IMR-90 (cell line): ENCODE measurements at regions not wholly inside any gene's neighbourhood (a gene's known extent, or its start where the extent isn't known, plus 50 kb on each side); places are given as distances from the start of the nearest gene placed in this dataset.

ENCODE experiments used
- ATAC-seq: fragments of 200-7000 bp; cut with Tn5 transposase; 2 replicates; pipeline ENCODE4 v1.9.1; 2020; ENCODE audit warnings: low read depth, mild to moderate bottlenecking, moderate library complexity
- BruUV-seq: library from RNA; stranded (reverse); fragments of 400-500 nt; replicated peaks from 2 replicates; lab custom pipeline; 2021; lab: Mats Ljungman, UMichigan
- CTCF ChIA-PET: fragments of 300-600 bp; formaldehyde crosslinking; extraction: SDS; loops from one replicate; lab custom pipeline; 2021; ENCODE audit warnings: antibody characterized with exemption; lab: Yijun Ruan, JAX
- POLR2A ChIA-PET: fragments of 300-600 bp; sonication (Branson Sonifier 250); formaldehyde crosslinking; loops from one replicate; lab custom pipeline; 2022; ENCODE audit warnings: antibody characterized with exemption; ENCODE audit not compliant: unreplicated experiment; lab: Charles Lee
- DNase-seq: peaks from one replicate; pipeline ENCODE4 v3.0.0; 2013
- H2AFZ ChIP-seq: replicated peaks from 2 replicates; pipeline ENCODE3; 2013; ENCODE audit warnings: low read length, mild to moderate bottlenecking; ENCODE audit not compliant: poor library complexity
- H2AK5ac ChIP-seq: 2 replicates; pipeline ENCODE4 v1.6.1; 2013; ENCODE audit warnings: low read depth, low read length, inconsistent platforms
- H2AK9ac ChIP-seq: replicated peaks from 2 replicates; pipeline ENCODE3; 2013; ENCODE audit warnings: mild to moderate bottlenecking, low read depth, low read length, moderate library complexity; ENCODE audit not compliant: poor library complexity
- H2BK120ac ChIP-seq: 2 replicates; pipeline ENCODE4 v1.6.1; 2013; ENCODE audit warnings: low read depth, low read length, inconsistent platforms
- H2BK15ac ChIP-seq: 3 replicates; pipeline ENCODE4 v1.6.1; 2013; ENCODE audit warnings: low read depth, low read length, inconsistent platforms
- H2BK20ac ChIP-seq: 2 replicates; pipeline ENCODE4 v1.6.1; 2013; ENCODE audit warnings: low read depth, mild to moderate bottlenecking, inconsistent platforms, low read length, moderate library complexity
- H2BK5ac ChIP-seq: 2 replicates; pipeline ENCODE4 v1.6.1; 2013; ENCODE audit warnings: mild to moderate bottlenecking, low read depth, low read length, inconsistent platforms; ENCODE audit not compliant: poor library complexity, severe bottlenecking
- H3K14ac ChIP-seq: replicated peaks from 2 replicates; pipeline ENCODE4 v1.6.1; 2013; ENCODE audit warnings: low read depth, low read length, inconsistent platforms
- H3K18ac ChIP-seq: 2 replicates; pipeline ENCODE4 v1.6.1; 2013; ENCODE audit warnings: low read depth, low read length, control low read depth
- H3K23ac ChIP-seq: 2 replicates; pipeline ENCODE4 v1.6.1; 2013; ENCODE audit warnings: low read depth, low read length, inconsistent platforms
- H3K27ac ChIP-seq: 2 replicates; pipeline ENCODE4 v1.5.1; 2013; ENCODE audit warnings: mild to moderate bottlenecking, control low read depth, low read length; ENCODE audit not compliant: insufficient read depth
- H3K27me3 ChIP-seq: 2 replicates; pipeline ENCODE4 v1.6.1; 2013; ENCODE audit warnings: low read length; ENCODE audit not compliant: control insufficient read depth, insufficient read depth
- H3K36me3 ChIP-seq: 2 replicates; pipeline ENCODE4 v1.6.1; 2013; ENCODE audit warnings: low read length, mixed read lengths; ENCODE audit not compliant: control insufficient read depth, insufficient read depth
- H3K4ac ChIP-seq: 2 replicates; pipeline ENCODE4 v1.6.1; 2013; ENCODE audit warnings: low read depth, low read length, inconsistent platforms
- H3K4me1 ChIP-seq: 2 replicates; pipeline ENCODE4 v1.6.1; 2013; ENCODE audit warnings: low read length, mixed read lengths; ENCODE audit not compliant: control insufficient read depth, insufficient read depth
- H3K4me2 ChIP-seq: 2 replicates; pipeline ENCODE4 v1.6.1; 2013; ENCODE audit warnings: low read depth, mild to moderate bottlenecking, control low read depth, low read length, moderate library complexity
- H3K4me3 ChIP-seq: 2 replicates; pipeline ENCODE4 v1.5.1; 2013; ENCODE audit warnings: low read depth, mild to moderate bottlenecking, control low read depth, low read length, moderate library complexity; ENCODE audit not compliant: insufficient read depth
- H3K56ac ChIP-seq: 2 replicates; pipeline ENCODE4 v1.6.1; 2013; ENCODE audit warnings: low read length, inconsistent platforms; ENCODE audit not compliant: insufficient read depth; ENCODE audit errors: extremely low read depth
- H3K79me1 ChIP-seq, 2 experiments: 2 replicates each; pipeline ENCODE4 v1.6.1; 2013; ENCODE audit warnings: low read length in 2 of 2, inconsistent platforms in 1 of 2, low read depth in 1 of 2
- H3K9ac ChIP-seq: 2 replicates; pipeline ENCODE4 v1.6.1; 2013; ENCODE audit warnings: low read depth, low read length, control low read depth
- H3K9me1 ChIP-seq: 2 replicates; pipeline ENCODE4 v1.6.1; 2013; ENCODE audit warnings: low read length, inconsistent platforms; ENCODE audit not compliant: insufficient read depth
- H3K9me3 ChIP-seq: 2 replicates; pipeline ENCODE4 v1.6.1; 2013; ENCODE audit warnings: low read length; ENCODE audit not compliant: control insufficient read depth, insufficient read depth
- H4K20me1 ChIP-seq: 2 replicates; pipeline ENCODE4 v1.6.1; 2013; ENCODE audit warnings: low read length, inconsistent platforms; ENCODE audit not compliant: insufficient read depth
- H4K5ac ChIP-seq: 2 replicates; pipeline ENCODE4 v1.6.1; 2013; ENCODE audit warnings: mild to moderate bottlenecking, low read depth, low read length, control low read depth
- H4K8ac ChIP-seq, 2 experiments: 2 replicates each; pipeline ENCODE4 v1.6.1; 2013; ENCODE audit warnings: low read depth in 2 of 2, low read length in 2 of 2, control low read depth in 1 of 2, inconsistent platforms in 1 of 2
- H4K91ac ChIP-seq: 2 replicates; pipeline ENCODE4 v1.6.1; 2013; ENCODE audit warnings: low read depth, low read length, inconsistent platforms; ENCODE audit not compliant: insufficient read depth
- BHLHE40 ChIP-seq: fragments of 150-350 bp; IDR thresholded peaks from 2 replicates; pipeline ENCODE4 v1.6.1; 2016; ENCODE audit warnings: mild to moderate bottlenecking, low read depth, low read length
- CEBPB ChIP-seq: IDR thresholded peaks from 2 replicates; pipeline ENCODE4 v1.6.1; 2012; ENCODE audit warnings: low read depth, low read length, improper control_type of control experiment
- CHD1 ChIP-seq: IDR thresholded peaks from 2 replicates; pipeline ENCODE4 v1.6.1; 2012; ENCODE audit warnings: low read depth, low read length, improper control_type of control experiment
- CTCF ChIP-seq: conservative IDR thresholded peaks from 2 replicates; pipeline ENCODE4 v1.5.1; 2012; ENCODE audit warnings: mild to moderate bottlenecking, low read depth, low read length, improper control_type of control experiment
- ELK1 ChIP-seq: fragments of 150-350 bp; IDR thresholded peaks from 2 replicates; pipeline ENCODE4 v1.6.1; 2016; ENCODE audit warnings: low read depth, mild to moderate bottlenecking, low read length, moderate library complexity, borderline replicate concordance
- FOS ChIP-seq: fragments of 150-350 bp; IDR thresholded peaks from 2 replicates; pipeline ENCODE4 v1.6.1; 2016; ENCODE audit warnings: low read depth, low read length
- MAFK ChIP-seq: IDR thresholded peaks from 2 replicates; pipeline ENCODE4 v1.6.1; 2012; ENCODE audit warnings: low read depth, low read length, improper control_type of control experiment
- MAZ ChIP-seq: IDR thresholded peaks from 2 replicates; pipeline ENCODE4 v1.6.1; 2012; ENCODE audit warnings: low read depth, mild to moderate bottlenecking, low read length, improper control_type of control experiment, moderate library complexity, borderline replicate concordance
- MXI1 ChIP-seq: IDR thresholded peaks from 2 replicates; pipeline ENCODE4 v1.6.1; 2012; ENCODE audit warnings: low read depth, mild to moderate bottlenecking, low read length, moderate library complexity, borderline replicate concordance
- NFE2L2 ChIP-seq: fragments of 150-350 bp; IDR thresholded peaks from 2 replicates; pipeline ENCODE4 v1.6.1; 2016; ENCODE audit warnings: low read depth, mild to moderate bottlenecking, low read length
- POLR2A ChIP-seq: IDR thresholded peaks from 2 replicates; pipeline ENCODE4 v1.6.1; 2012; ENCODE audit warnings: mild to moderate bottlenecking, low read depth, low read length
- RAD21 ChIP-seq: IDR thresholded peaks from 2 replicates; pipeline ENCODE4 v1.6.1; 2012; ENCODE audit warnings: low read length, improper control_type of control experiment
- RCOR1 ChIP-seq: IDR thresholded peaks from 2 replicates; pipeline ENCODE4 v1.6.1; 2012; ENCODE audit warnings: mild to moderate bottlenecking, low read length, improper control_type of control experiment; ENCODE audit not compliant: insufficient replicate concordance
- RFX5 ChIP-seq: IDR thresholded peaks from 2 replicates; pipeline ENCODE4 v1.8.0; 2012; ENCODE audit warnings: low read depth, mild to moderate bottlenecking, low read length, moderate library complexity
- SMC3 ChIP-seq: fragments of 150-350 bp; IDR thresholded peaks from 2 replicates; pipeline ENCODE4 v1.6.1; 2016; ENCODE audit warnings: low read depth, mild to moderate bottlenecking, antibody characterized with exemption, low read length, moderate library complexity
- WGBS, 2 experiments: methylation state at CpG; one replicate each; pipeline versions ENCODE4 v1.1.5 to v1.1.7; 2013; ENCODE audit warnings: missing lambda C conversion rate in 2 of 2; ENCODE audit not compliant: insufficient read length in 1 of 2; ENCODE audit errors: extremely low coverage in 2 of 2; 5-methylcytosine and 5-hydroxymethylcytosine counted together
- dilution Hi-C: fragments of 300-500 bp; cut with HindIII; formaldehyde crosslinking; loops from one replicate; pipeline ENCODE4 v1.14.3; 2018; ENCODE audit warnings: low sequenced_read_pairs; ENCODE audit not compliant: unreplicated experiment
- in situ Hi-C: fragments of 300-500 bp; cut with MboI; formaldehyde crosslinking; loops from 3 replicates; pipeline ENCODE4 v1.14.3; 2019; ENCODE audit warnings: low sequenced_read_pairs, inconsistent platforms, mixed read lengths
- intact Hi-C: fragments of 100-400 bp; cut with micrococcal nuclease; formaldehyde crosslinking; loops from 2 replicates; pipeline ENCODE4 v1.10.0; 2022
- TF ChIP-seq, protein P1 (sequence below): fragments of 150-350 bp; IDR thresholded peaks from 2 replicates; pipeline ENCODE4 v1.6.1; 2017; ENCODE audit warnings: mild to moderate bottlenecking, antibody characterized with exemption, low read length, low read depth

GRCh38 chr18:70468861-70469547 is 180.2 kb downstream of the SOCS6 start:
- no peak overlapping the region for H3K4ac ChIP-seq
- no peak overlapping the region for H3K4me2 ChIP-seq
- intact Hi-C loops, result no loop called here
- H3K56ac ChIP-seq, result no peak overlapping the region
- no peak overlapping the region for H3K23ac ChIP-seq
- no CpG with 5 or more reads among the region's 5 CpGs for WGBS, 2 experiments
- no peaks in the 10 kb centered on the region for H3K9me3 ChIP-seq
- no peak overlapping the region for H4K8ac ChIP-seq
- no peak overlapping the region for H3K4me3 ChIP-seq
- no peak overlapping the region for H4K5ac ChIP-seq
- H3K79me1 ChIP-seq, result no peaks in the 10 kb centered on the region
- in situ Hi-C loops, result no loop called here
- H4K91ac ChIP-seq, result no peak overlapping the region
- H3K14ac ChIP-seq, result no peak overlapping the region
- BruUV-seq, result no TSS peak
- H2BK20ac ChIP-seq, result no peak overlapping the region
- dilution Hi-C loops, result no loop called here
- no peak overlapping the region for H2BK5ac ChIP-seq
- ChIA-PET CTCF (no interaction called here), POLR2A (no interaction called here)
- no peaks in the 10 kb centered on the region for H3K4me1 ChIP-seq
- H2AFZ ChIP-seq, result no peak overlapping the region
- H4K20me1 ChIP-seq, result no peaks in the 10 kb centered on the region
- ATAC-seq (no peak), DNase-seq (no peak)
- no peaks in the 10 kb centered on the region for H3K36me3 ChIP-seq
- no peak overlapping the region for H2AK5ac ChIP-seq
- no peak overlapping the region for H3K27ac ChIP-seq
- no peak overlapping the region for H2AK9ac ChIP-seq
- H3K27me3 ChIP-seq, result no peaks in the 10 kb centered on the region
- H3K9me1 ChIP-seq, result no peaks in the 10 kb centered on the region; the same call in 1 of the 2 replicates
- H3K18ac ChIP-seq, result no peak overlapping the region
- H2BK120ac ChIP-seq, result no peak overlapping the region
- H2BK15ac ChIP-seq, result no peak overlapping the region
- H3K9ac ChIP-seq, result no peak overlapping the region
- no peak for TF ChIP-seq RFX5
- no peak for TF ChIP-seq CHD1
- TF ChIP-seq MAZ, result no peak
- no peak for TF ChIP-seq MXI1
- TF ChIP-seq ELK1, result no peak
- no peak for TF ChIP-seq MAFK
- TF ChIP-seq NFE2L2, result no peak
- TF ChIP-seq BHLHE40, result no peak
- TF ChIP-seq RCOR1, result no peak
- TF ChIP-seq FOS, result no peak
- no peak for TF ChIP-seq POLR2A
- no peak for TF ChIP-seq SMC3
- TF ChIP-seq CTCF, result no peak
- TF ChIP-seq RAD21, result no peak
- no peak for TF ChIP-seq CEBPB
- TF ChIP-seq, protein P1, sequence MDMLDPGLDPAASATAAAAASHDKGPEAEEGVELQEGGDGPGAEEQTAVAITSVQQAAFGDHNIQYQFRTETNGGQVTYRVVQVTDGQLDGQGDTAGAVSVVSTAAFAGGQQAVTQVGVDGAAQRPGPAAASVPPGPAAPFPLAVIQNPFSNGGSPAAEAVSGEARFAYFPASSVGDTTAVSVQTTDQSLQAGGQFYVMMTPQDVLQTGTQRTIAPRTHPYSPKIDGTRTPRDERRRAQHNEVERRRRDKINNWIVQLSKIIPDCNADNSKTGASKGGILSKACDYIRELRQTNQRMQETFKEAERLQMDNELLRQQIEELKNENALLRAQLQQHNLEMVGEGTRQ, result no peak
